ENCODE measurements at regions not wholly inside any gene's neighbourhood (a gene's known extent, or its start where the extent isn't known, plus 50 kb on each side); places are given as distances from the start of the nearest gene placed in this dataset.

GRCh38 chr22:22401381-22401780 is 107.2 kb downstream of the ZNF280B start:
- TF ChIP-seq EP300 (IDR thresholded peaks at IDR 0.05) = no peak
- TF ChIP-seq CTCF (IDR thresholded peaks at IDR 0.05) = no peak
- TF ChIP-seq POLR2A (IDR thresholded peaks at IDR 0.05) = no peak
- Histone ChIP-seq H3K4me3 (no peak overlapping the region), H3K27me3 (no peaks in the 10 kb centered on the region), H3K9me3 (no peaks in the 10 kb centered on the region), H3K27ac (no peak overlapping the region), H3K36me3 (no peaks in the 10 kb centered on the region), H3K4me1 (ENCODE audit: insufficient read depth) (no peaks in the 10 kb centered on the region)
- WGBS, 3 donors = 91 to 100% (median 94%) methylated on average over 1 of the region's 1 CpG
- DNase-seq = no peak
- intact Hi-C loops (cut with DNase I) = no loop called here

GRCh38 chr22:22403306-22403705 is 105.2 kb downstream of the ZNF280B start:
- Histone ChIP-seq H3K27ac (no peak overlapping the region), H3K27me3 (no peaks in the 10 kb centered on the region), H3K4me1 (ENCODE audit: insufficient read depth) (no peaks in the 10 kb centered on the region), H3K9me3 (no peaks in the 10 kb centered on the region), H3K4me3 (no peak overlapping the region), H3K36me3 (no peaks in the 10 kb centered on the region)
- TF ChIP-seq CTCF (IDR thresholded peaks at IDR 0.05) = no peak
- no peak for TF ChIP-seq EP300 (IDR thresholded peaks at IDR 0.05)
- no peak for TF ChIP-seq POLR2A (IDR thresholded peaks at IDR 0.05)
- WGBS, 3 donors = 54 to 70% (median 56%) methylated on average over 6 of the region's 6 CpGs
- no peak for DNase-seq
- intact Hi-C loops (cut with DNase I) = no loop called here

- TF ChIP-seq POLR2A (IDR thresholded peaks at IDR 0.05) (no peak), CTCF (IDR thresholded peaks at IDR 0.05) (no peak), EP300 (IDR thresholded peaks at IDR 0.05) (no peak)
- Histone ChIP-seq H3K27me3 (no peaks in the 10 kb centered on the region), H3K27ac (no peak overlapping the region), H3K36me3 (no peaks in the 10 kb centered on the region), H3K9me3 (no peaks in the 10 kb centered on the region), H3K4me3 (no peak overlapping the region), H3K4me1 (ENCODE audit: insufficient read depth) (no peaks in the 10 kb centered on the region)
- intact Hi-C loops (cut with DNase I) = no loop called here
- WGBS, 3 donors = 80 to 92% (median 87%) methylated on average over 4 of the region's 4 CpGs
- no peak for DNase-seq
Measured at GRCh38 chr22:22403771-22404170, 104.8 kb downstream of the ZNF280B start.

GRCh38 chr22:22404598-22405284 is 103.8 kb downstream of the ZNF280B start:
- Histone ChIP-seq H3K9me3 (no peaks in the 10 kb centered on the region), H3K27ac (no peak overlapping the region), H3K27me3 (no peaks in the 10 kb centered on the region), H3K36me3 (no peaks in the 10 kb centered on the region), H3K4me1 (ENCODE audit: insufficient read depth) (no peaks in the 10 kb centered on the region), H3K4me3 (no peak overlapping the region)
- no peak for DNase-seq
- 75 to 84% (median 84%) methylated on average over 7 to 8 of the region's 8 CpGs for WGBS, 3 donors
- TF ChIP-seq EP300 (IDR thresholded peaks at IDR 0.05) (no peak), POLR2A (IDR thresholded peaks at IDR 0.05) (no peak), CTCF (IDR thresholded peaks at IDR 0.05) (no peak)
- intact Hi-C loops (cut with DNase I) = no loop called here

Data from ovary (tissue), 7 donors.